GM18520 (cell line): ENCODE measurements at regions not wholly inside any gene's neighbourhood (a gene's known extent, or its start where the extent isn't known, plus 50 kb on each side); places are given as distances from the start of the nearest gene placed in this dataset.
"Not testable (repeated sequence)": the region's sequence is repeated elsewhere in the genome, so short reads cannot be mapped to it uniquely, and the experiment has no call there.

Experiments
- ATAC-seq: cut with Tn5 transposase; IDR thresholded peaks from one replicate; pipeline ENCODE4 v1.9.1; 2021; ENCODE audit not compliant: unreplicated experiment

DNA sequence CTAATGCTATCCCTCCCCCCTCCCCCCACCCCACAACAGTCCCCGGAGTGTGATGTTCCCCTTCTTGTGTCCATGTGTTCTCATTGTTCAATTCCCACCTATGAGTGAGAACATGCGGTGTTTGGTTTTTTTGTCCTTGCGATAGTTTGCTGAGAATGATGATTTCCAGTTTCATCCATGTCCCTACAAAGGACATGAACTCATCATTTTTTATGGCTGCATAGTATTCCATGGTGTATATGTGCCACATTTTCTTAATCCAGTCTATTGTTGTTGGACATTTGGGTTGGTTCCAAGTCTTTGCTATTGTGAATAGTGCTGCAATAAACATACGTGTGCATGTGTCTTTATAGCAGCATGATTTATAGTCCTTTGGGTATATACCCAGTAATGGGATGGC is 133.7 kb upstream of the ANK3 start:
- ATAC-seq, result not testable (repeated sequence)

DNA sequence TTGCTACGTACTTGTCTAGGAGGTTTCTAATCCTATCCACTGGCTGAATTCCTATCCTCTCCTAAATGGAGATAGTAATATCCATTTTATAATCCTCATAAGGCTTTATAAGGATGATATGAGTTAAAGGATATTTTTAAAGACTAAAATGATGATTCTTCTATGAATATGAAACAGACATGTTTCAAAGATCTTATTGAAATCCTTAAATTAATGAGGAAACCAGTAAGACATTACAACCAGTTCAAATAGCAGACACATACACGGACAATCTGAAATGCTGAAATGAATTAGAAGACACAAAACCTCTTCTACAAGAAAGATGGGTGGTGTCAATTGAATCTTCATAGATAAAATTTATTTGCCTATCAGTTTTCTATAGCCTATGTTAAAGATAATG is 132.9 kb upstream of the ANK3 start:
- ATAC-seq, result no peak

DNA sequence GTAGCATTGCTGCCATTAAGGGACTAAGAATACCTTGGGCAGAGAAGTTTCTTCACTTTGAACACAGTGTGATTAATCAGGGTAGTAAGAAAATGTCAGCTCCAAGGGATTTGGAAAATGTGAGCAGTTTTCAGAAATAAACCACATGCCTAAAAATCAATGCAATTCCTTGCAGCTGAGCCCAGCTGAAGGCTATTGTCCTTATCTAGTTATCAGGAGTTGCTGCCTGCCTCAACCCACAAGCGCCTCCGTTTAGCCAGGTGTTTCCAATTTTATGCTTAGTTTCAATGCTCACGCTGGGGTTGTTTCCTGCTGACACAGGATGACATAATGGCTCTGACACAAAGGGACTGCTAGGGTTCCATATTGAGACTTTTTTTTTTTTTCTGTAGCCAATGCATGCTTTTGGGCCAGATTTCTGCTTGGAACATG is 132.3 kb upstream of the ANK3 start:
- no peak for ATAC-seq

DNA sequence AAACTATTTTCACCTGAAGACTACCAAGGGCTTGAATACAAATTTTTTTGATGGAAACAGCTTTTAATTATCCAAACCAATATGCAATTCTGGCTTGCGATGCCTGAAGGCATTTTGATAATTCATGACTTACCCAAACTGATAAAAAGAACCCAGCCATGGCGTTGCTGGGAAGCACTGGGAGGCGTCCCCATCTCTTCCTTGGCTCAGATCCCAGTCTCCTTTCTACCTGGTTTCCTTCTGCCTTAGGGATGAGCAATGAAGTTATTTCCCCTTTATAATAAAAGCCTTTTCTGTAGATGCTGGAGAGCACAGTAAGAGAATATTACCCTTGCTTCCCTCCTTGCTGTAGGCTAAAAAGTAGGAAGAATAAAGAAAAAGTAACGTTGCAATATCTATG is 129.1 kb upstream of the ANK3 start:
- ATAC-seq, result no peak

DNA sequence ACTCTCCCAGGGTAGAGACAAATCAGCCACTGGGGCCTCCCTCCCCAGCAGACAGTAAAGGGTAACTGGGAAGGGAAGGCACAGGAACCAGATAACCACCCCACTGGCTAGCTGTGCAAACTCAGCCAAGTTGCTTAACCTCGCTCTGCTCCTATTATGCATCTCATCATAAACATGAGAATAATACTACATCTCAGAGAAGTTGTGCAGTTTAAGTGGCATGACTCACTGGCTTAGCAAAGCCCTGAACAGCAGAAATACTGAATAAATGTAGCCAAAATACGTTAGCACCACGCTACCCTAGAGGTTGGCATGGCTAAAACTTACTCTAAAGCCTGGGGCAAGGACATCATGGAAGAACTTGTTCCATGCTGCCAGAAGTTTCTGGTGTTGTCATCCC is 128.1 kb upstream of the ANK3 start:
- ATAC-seq, result no peak

DNA sequence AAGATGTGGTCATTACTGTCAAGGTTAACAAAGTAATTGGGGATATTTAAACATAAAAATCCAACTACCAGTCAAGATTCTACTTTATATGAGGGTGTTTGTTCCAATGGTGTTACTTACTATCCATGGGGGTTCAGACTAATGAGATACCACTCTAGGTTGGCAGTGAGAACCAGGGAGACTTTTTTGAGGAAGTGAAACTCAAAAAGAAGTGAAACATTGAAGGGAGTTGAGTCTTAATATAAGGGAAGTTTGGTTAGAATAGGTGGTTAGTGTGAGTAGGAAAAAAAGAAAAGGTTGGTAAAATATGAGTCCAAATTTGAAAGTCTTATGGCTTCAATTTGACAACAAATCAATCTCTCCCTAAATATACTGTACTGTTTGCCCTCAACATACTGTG is 123.6 kb upstream of the ANK3 start:
- no peak for ATAC-seq

DNA sequence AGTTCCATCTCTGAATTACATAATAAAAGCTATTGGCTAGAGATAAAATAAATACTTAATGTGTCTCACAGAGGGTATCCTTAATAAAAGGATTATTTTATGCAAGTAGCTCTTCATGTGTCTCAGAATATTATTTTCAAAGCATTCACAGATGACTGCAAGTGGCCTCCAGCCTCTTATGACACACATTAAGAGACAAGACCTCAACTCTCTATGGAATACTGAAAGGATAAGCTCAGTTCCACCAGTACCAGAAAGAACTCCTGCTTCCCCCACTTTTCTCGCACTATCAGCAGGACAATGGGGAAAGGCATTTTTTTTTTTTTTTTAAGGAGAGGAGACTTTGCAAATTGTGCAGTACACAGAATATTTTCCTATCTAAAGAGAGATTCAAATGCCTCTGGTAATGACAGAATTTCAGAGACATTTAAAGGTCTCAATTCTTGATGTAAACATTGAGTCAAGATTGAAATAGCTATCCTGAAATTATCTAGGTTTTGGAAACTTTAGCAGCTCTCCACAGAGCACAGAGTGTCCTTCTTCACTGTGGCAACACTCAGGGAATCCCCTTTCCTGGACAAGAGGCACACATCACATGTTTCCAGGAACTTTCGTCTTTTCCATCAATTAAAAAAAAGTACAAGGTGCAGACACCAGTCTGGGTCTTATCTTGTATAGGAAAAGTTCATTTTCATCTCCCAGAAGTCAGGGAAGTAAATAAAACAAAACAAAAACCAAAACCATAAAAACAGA is 122.0 kb upstream of the ANK3 start:
- no peak for ATAC-seq

DNA sequence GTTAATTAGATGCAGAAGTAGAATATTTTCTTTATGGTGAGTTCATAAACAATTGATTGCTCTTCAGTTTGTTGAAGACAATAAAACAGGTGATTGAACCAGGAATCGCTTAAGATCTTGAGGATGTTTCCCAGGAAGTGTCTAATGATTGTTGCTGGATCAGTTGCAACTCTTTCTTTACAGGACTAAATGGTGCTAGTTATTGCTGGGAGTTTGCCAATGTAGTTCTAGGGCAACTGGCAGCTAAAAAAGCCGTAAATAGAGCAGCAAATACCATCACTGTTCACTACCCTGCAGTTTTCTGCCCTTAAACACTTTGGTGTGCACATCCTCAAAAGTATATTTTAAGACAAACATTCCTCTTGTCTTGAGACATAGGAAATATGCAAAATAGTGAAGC is 119.2 kb upstream of the ANK3 start:
- no peak for ATAC-seq

DNA sequence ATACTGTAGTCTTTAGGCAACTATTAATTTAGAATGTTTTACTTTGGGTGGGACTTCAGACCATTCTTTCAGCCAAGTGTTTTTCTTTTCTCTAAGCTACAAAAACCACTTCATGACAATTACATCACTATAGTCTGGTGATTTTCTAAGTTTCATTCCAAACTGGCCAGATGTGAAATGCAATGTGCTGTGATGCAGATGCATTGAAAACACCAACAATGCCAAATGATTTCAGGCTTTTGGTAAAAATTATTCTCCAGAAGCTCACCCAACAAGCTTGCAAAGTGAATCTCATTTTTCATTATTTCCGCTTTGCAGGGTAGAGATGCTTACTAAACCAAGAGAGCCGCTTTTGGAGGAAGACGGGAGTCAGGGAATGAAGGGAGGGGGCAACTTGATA is 118.4 kb upstream of the ANK3 start:
- ATAC-seq, result no peak

DNA sequence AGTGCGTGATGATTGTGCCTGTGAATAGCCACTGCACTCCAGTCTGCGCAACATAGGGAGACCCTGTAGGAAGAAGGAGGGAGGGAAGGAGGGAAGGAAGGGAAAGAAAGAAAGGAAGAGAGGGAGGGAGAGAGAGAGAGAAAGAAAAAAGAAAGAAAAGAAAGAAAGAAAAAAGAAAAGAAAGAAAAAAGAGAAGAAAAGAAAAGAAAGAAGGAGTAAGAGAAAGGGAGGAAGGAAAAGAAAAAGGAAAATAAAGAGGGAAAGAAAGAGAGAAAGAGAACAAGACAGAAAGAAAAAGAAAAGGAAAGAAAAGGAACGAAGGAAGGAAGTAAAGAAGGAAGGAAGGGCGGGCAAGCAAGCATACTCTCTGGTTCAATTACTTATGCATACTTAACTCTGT is 112.9 kb upstream of the ANK3 start:
- no peak for ATAC-seq

DNA sequence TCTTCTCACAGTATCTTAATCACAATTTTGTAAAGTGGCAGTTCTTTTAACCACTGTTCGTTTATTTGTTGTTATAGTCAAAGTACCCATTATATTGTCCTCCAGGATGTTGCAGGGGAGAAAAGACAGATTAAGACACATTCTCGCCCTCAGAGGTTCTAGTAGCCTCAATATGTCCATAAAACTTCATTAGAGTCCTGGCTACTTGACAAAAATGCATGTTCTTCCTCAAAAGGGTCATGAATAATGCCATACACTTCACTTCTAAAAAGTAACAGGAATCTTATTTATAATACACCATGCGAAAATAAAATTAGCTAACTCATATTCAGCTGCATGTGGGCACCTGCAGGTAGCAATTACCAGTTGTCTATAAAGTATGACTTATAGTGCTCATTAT is 109.3 kb upstream of the ANK3 start:
- no peak for ATAC-seq

DNA sequence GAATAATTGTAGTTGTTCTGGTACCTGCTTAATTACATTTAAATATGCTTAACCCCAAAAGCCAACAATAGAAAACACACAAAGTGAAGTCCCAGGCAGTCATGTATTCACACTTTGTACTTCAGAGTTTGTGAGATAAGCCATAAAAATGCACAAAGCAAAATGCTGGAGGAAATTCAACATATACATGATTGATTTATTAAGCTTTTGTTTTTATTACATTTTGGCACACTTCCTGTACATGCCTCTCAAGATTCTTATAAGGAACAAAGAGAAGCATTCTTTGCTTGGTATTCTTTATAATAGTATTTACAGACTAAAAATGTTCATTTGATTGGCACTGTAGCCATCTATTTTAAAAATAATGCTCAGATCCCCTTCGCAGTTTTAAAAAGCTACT is 107.7 kb upstream of the ANK3 start:
- no peak for ATAC-seq

DNA sequence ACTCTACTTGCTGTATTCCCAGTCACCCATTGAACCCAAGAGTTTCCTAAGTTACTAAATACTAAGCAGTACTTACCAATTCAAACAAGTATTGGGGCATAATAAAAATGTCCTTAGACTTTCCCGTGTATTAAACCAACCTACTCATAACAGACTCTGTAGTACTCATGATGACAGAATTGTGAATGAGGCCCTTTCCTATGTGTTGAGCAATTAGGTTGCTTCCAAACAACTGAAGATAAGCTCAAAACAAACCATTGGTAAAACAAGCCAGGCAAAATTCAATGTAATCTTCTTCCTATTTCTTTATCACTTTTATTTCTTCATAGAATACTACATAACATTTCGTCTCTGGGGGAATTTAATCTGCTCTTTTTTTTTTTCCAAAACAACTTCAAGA is 106.5 kb upstream of the ANK3 start:
- no peak for ATAC-seq

DNA sequence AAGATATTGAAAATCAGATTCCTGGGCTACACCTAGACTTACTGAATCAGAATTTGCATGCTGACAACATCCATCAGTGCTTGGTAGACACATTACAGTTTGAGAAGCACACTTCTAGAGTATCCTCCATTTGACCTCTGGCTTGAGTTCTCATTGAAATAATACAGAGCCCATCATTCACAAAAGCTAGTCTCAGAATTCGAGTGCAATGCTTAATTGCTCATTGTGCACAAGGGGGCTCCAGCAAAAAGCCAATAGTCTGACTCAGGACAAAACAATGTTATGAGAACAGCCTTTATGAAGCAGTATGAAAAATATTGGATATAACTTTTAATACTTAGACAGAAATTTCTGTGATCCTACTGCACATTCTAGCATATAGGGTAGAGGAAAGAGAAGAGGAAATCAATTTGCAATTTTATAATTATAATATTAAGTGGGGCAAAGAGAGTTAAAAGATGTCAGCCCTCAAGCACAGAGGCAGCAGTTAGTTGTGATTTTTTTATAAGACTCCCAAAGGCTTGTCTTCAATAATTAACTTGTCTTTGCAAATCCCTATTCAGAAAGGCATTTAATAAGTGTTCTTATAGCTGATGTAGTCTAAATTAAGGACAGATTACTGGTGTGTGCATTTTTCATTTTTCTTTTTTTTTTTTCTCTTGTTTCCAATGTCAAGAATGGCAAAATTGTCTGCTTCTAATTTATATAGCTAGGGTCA is 105.8 kb upstream of the ANK3 start:
- no peak for ATAC-seq

DNA sequence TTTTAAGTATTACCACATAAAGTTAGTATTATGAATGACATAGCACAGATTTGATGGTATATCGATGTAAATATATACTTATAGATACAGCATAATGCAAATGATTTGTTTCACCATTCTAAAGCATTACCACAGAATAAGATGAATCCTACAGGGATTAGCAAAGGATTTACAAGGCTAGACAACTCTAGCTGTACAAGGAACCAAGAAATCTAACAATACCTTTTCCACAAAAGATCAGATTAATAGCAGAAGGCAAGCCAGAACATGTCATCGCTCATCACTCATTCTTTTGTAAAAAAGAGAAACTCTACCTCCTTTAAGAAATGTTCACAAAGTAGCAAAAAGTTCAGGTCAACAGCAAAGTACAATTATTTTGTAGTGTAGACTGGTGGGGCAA is 105.1 kb upstream of the ANK3 start:
- no peak for ATAC-seq

DNA sequence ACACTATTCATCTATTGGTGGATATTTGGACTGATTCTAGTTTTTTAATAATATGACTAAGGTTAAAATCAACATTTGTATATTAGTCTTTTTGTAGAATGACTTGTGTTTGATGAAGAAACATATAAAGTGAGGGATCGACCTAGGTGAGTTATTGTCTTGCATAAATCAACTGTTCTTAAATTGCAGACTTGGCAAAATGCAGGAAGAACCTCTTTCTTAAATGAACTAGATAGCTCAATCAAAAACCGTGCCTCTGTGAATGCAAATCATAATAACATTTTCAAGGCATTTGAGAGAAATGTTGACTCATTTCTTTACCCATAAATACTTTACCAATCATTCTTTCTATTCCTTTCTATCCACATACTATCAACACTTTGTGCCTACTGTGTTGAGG is 101.5 kb upstream of the ANK3 start:
- no peak for ATAC-seq

DNA sequence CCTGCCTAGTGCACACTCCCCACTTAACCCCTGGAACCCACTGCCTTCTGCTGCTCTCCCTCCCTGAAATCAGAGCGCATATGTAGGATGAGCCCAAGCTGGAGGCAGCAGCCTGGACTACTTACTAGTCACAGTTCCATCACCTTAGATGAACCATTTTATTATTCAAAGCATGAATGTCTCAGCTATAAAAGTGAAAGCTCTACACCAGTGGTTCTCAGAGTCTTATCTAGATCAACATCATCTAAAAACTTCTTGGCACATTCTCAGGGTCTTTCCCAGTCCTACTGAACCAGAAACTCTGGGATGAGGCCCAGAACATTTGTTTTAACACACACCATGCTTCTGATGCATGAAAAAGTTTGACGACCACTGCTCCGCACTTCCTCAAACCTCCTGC is 100.3 kb upstream of the ANK3 start:
- ATAC-seq, result no peak

DNA sequence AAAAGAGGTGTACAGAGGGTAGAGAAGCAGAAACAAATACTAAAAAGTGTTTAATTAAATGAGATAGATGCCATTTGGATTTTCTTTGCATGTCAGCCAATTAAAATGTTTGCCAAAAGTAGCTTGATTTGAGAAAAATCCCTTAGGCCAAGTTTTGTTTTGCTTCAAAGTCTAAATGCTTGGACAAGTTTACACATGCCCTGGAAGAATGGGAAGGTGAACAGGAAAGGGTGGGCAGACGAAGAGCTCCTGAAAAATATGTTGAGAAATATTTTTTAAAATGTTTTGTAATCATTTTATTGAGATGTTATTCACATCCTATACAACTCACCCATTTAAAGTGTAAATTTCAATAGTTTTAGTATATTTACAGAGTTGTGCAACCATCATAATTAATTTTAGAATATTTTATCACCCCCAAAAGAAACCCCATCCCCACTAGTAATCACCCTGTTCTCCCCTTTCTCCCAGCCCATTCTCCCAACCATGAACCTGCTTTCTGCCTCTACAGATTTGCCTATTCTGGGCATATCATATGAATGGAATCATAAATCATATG is 98.5 kb upstream of the ANK3 start:
- ATAC-seq, result no peak

DNA sequence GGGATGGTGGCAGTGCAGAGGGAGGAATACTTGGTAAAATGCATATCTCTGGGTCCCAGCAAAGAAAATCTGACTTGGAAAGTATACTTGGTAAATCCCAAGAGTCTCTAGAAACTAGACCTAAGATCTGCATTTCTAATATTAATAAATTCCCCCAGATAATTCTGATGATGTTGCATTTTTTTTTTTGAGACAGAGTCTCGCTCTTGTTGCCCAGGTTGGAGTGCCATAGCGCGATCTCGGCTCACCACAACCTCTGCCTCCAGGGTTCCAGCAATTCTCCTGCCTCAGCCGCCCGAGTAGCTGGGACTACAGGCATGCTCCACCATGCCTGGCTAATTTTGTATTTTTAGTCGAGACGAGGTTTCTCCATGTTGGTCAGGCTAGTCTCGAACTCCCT is 97.9 kb upstream of the ANK3 start:
- ATAC-seq, result no peak

DNA sequence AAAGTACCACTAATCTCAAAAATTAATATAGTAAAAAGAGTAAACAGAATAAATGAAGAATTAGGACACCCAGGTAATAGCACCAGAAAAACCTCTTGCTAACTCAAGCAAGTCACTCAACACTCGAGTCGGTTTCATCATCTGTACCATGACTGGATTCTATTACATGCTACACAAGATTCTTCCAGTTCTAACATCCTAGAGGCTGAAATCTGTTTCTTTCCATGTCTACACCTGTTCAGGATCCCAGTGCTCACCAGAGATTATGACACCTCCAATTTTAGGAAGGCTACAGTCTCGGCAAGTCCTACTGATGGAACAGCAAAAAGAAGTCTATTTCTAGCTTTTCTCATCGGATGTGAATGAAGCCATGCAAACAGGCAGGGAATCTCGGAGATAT is 95.3 kb upstream of the ANK3 start:
- ATAC-seq, result no peak

DNA sequence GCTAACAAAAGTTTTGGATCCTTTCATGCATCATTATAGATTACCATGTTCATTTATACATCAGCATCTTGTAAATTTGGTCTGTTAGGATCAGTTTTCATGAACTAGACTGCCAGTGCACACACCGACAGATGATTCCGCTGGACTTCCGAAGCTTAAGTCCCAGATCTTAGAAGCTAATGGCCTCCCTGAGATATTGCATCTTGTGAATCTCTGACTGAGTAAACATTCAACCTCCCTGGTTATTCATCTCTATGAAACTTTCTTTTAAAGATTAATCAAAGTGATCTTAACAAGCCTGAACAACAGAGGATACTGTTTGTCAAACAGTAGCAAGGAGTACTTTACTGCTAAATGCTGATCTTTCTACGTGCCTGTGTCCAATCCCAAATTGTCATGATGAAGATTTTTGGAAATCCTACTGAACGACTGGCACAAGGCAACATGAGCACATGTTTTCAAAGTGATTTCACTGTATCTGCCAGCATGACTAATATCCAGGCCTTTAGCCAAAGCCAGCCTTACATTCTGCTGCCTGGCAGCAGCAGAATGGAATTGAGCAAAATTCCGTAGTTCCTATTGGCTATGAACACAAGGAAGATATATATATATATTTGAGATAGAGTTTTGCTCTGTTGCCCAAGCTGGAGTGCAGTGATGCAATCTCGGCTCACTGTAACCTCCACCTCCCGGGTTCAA is 91.3 kb upstream of the ANK3 start:
- no peak for ATAC-seq
